GM18861 (cell line): ENCODE measurements at regions not wholly inside any gene's neighbourhood (a gene's known extent, or its start where the extent isn't known, plus 50 kb on each side); places are given as distances from the start of the nearest gene placed in this dataset.
A peak's percentile ranks its signal among the peaks of the same experiment; 100 is the strongest.

Experiments
- ATAC-seq: cut with Tn5 transposase; IDR thresholded peaks from one replicate; pipeline ENCODE4 v1.9.1; 2021; ENCODE audit not compliant: unreplicated experiment

GRCh38 chr2:9738062-9738461 lies 105.2 kb upstream of the TAF1B start:
- no peak for ATAC-seq

- no peak for ATAC-seq
Measured at GRCh38 chr2:9738535-9739496, 104.5 kb upstream of the TAF1B start.

GRCh38 chr2:9739531-9739964 lies 103.7 kb upstream of the TAF1B start:
- ATAC-seq = no peak

- no peak for ATAC-seq
Measured at GRCh38 chr2:9740382-9741073, 102.7 kb upstream of the TAF1B start.

- no peak for ATAC-seq
Measured at GRCh38 chr2:9741110-9741509, 102.2 kb upstream of the TAF1B start.

- no peak for ATAC-seq
Measured at GRCh38 chr2:9742601-9743000, 100.7 kb upstream of the TAF1B start.

GRCh38 chr2:9744256-9745004 lies 98.8 kb upstream of the TAF1B start:
- ATAC-seq = no peak

- ATAC-seq = no peak
Measured at GRCh38 chr2:9745153-9745899, 97.9 kb upstream of the TAF1B start.

GRCh38 chr2:9747396-9747795 lies 95.9 kb upstream of the TAF1B start:
- no peak for ATAC-seq

- ATAC-seq = no peak
Measured at GRCh38 chr2:9748577-9748976, 94.7 kb upstream of the TAF1B start.

GRCh38 chr2:9749546-9750223 lies 93.6 kb upstream of the TAF1B start:
- ATAC-seq = no peak

- no peak for ATAC-seq
Measured at GRCh38 chr2:9750224-9751215, 92.8 kb upstream of the TAF1B start.

- no peak for ATAC-seq
Measured at GRCh38 chr2:9751831-9752230, 91.4 kb upstream of the TAF1B start.

GRCh38 chr2:9752441-9753275 lies 90.6 kb upstream of the TAF1B start:
- no peak for ATAC-seq

GRCh38 chr2:9753276-9753600 lies 90.0 kb upstream of the TAF1B start:
- peak; percentile 79 for ATAC-seq

- no peak for ATAC-seq
Measured at GRCh38 chr2:9753665-9754531, 89.4 kb upstream of the TAF1B start.

- no peak for ATAC-seq
Measured at GRCh38 chr2:9754532-9754887, 88.8 kb upstream of the TAF1B start.
